Fibroblast of lung (primary cell): ENCODE measurements at regions not wholly inside any gene's neighbourhood (a gene's known extent, or its start where the extent isn't known, plus 50 kb on each side); places are given as distances from the start of the nearest gene placed in this dataset.

Source experiments
- EZH2 ChIP-seq: IDR thresholded peaks from 2 replicates; pipeline ENCODE4 v1.5.1; 2012; ENCODE audit warnings: low read length, control low read depth, mild to moderate bottlenecking; ENCODE audit errors: missing control alignments
- TF ChIP-seq, protein P1 (sequence below), 2 donors: IDR thresholded peaks in 1 of 2; conservative IDR thresholded peaks in 1 of 2; 1 replicate in 1 of 2; 2 replicates in 1 of 2; pipeline ENCODE4 v1.5.1; 2011 to 2012; ENCODE audit warnings: low read length in 2 of 2, control low read depth in 1 of 2, inconsistent platforms in 1 of 2, low read depth in 1 of 2, mild to moderate bottlenecking in 1 of 2

- no peak for TF ChIP-seq EZH2
- TF ChIP-seq, protein P1, sequence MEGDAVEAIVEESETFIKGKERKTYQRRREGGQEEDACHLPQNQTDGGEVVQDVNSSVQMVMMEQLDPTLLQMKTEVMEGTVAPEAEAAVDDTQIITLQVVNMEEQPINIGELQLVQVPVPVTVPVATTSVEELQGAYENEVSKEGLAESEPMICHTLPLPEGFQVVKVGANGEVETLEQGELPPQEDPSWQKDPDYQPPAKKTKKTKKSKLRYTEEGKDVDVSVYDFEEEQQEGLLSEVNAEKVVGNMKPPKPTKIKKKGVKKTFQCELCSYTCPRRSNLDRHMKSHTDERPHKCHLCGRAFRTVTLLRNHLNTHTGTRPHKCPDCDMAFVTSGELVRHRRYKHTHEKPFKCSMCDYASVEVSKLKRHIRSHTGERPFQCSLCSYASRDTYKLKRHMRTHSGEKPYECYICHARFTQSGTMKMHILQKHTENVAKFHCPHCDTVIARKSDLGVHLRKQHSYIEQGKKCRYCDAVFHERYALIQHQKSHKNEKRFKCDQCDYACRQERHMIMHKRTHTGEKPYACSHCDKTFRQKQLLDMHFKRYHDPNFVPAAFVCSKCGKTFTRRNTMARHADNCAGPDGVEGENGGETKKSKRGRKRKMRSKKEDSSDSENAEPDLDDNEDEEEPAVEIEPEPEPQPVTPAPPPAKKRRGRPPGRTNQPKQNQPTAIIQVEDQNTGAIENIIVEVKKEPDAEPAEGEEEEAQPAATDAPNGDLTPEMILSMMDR (conservative IDR thresholded peaks at IDR 0.05 in 1 of 2, IDR thresholded peaks at IDR 0.05 in 1 of 2; ENCODE audit: low read depth in 1 of 2, low read length in 2 of 2): no peak
These were observed 963.7 kb upstream of the ADGRL2 start for GRCh38 chr1:80837066-80837465.
